HepG2 (cell line): ENCODE measurements at regions not wholly inside any gene's neighbourhood (a gene's known extent, or its start where the extent isn't known, plus 50 kb on each side); places are given as distances from the start of the nearest gene placed in this dataset.

Experiments
- BRCA1 ChIP-seq: sonication (generic); formaldehyde crosslinking; IDR thresholded peaks from 2 replicates; pipeline ENCODE4 v1.4.0; 2020; ENCODE audit warnings: missing genetic modification reagents
- DPF2 ChIP-seq: sonication (generic); formaldehyde crosslinking; IDR thresholded peaks from 2 replicates; pipeline ENCODE4 v1.4.0; 2020; ENCODE audit warnings: mild to moderate bottlenecking, low read depth, missing genetic modification reagents, borderline replicate concordance
- JUNB ChIP-seq: sonication (generic); formaldehyde crosslinking; IDR thresholded peaks from 2 replicates; pipeline ENCODE4 v1.8.0; 2022; ENCODE audit warnings: missing genetic modification reagents, mild to moderate bottlenecking, borderline replicate concordance
- MXI1 ChIP-seq: IDR thresholded peaks from 3 replicates; pipeline ENCODE4 v1.6.1; 2012; ENCODE audit warnings: low read depth, low read length, inconsistent platforms, borderline replicate concordance
- SKI ChIP-seq: fragments of 450-650 bp; IDR thresholded peaks from one replicate; pipeline ENCODE4 v1.6.1; 2018; ENCODE audit warnings: mild to moderate bottlenecking; ENCODE audit not compliant: partially characterized antibody
- SP2 ChIP-seq: sonication (generic); formaldehyde crosslinking; IDR thresholded peaks from 2 replicates; pipeline ENCODE4 v1.5.1; 2020; ENCODE audit warnings: mild to moderate bottlenecking, missing genetic modification reagents
- STAT6 ChIP-seq: sonication (generic); formaldehyde crosslinking; IDR thresholded peaks from 2 replicates; pipeline ENCODE4 v1.4.0; 2020; ENCODE audit warnings: missing genetic modification reagents, mild to moderate bottlenecking, borderline replicate concordance
- TAF1 ChIP-seq: sonication (generic); formaldehyde crosslinking; IDR thresholded peaks from 2 replicates; pipeline ENCODE4 v1.4.0; 2020; ENCODE audit warnings: missing genetic modification reagents
- ZBTB4 ChIP-seq: sonication (generic); formaldehyde crosslinking; IDR thresholded peaks from 2 replicates; pipeline ENCODE4 v1.4.0; 2020; ENCODE audit warnings: missing genetic modification reagents, mild to moderate bottlenecking, borderline replicate concordance
- ZNF792 ChIP-seq: IDR thresholded peaks from 2 replicates; pipeline ENCODE4 v1.6.1; 2016

GRCh38 chr13:112136095-112136494 is 69.1 kb downstream of the SOX1 start:
- no peak for TF ChIP-seq ZBTB4
- no peak for TF ChIP-seq DPF2 (CRISPR knock-in tag)
- TF ChIP-seq ZNF792 (CRISPR knock-in tag): no peak
- no peak for TF ChIP-seq JUNB (CRISPR knock-in tag)
- no peak for TF ChIP-seq SP2 (CRISPR knock-in tag)
- TF ChIP-seq SKI: no peak
- no peak for TF ChIP-seq BRCA1
- no peak for TF ChIP-seq MXI1
- TF ChIP-seq STAT6 (CRISPR knock-in tag): no peak
- TF ChIP-seq TAF1: no peak
